ENCODE measurements at regions not wholly inside any gene's neighbourhood (a gene's known extent, or its start where the extent isn't known, plus 50 kb on each side); places are given as distances from the start of the nearest gene placed in this dataset.

- TF ChIP-seq STAT5A (IDR thresholded peaks at IDR 0.05; ENCODE audit: borderline replicate concordance, low read length) (peak; percentile 34; the same call in 1 of the 2 replicates), NR2F6 (CRISPR knock-in tag; IDR thresholded peaks at IDR 0.05) (no peak), GABPB2 (CRISPR knock-in tag; conservative IDR thresholded peaks at IDR 0.05) (no peak), ZNF140 (CRISPR knock-in tag; IDR thresholded peaks at IDR 0.05) (no peak), JUNB (CRISPR knock-in tag; conservative IDR thresholded peaks at IDR 0.05) (0 out of 2 replicates have a peak, but pooled peaks have one; percentile 48), NFRKB (IDR thresholded peaks at IDR 0.05; ENCODE audit: low read depth) (no peak), ZNF408 (CRISPR knock-in tag; IDR thresholded peaks at IDR 0.05; ENCODE audit: low read depth) (no peak), MAFK (IDR thresholded peaks at IDR 0.05; ENCODE audit: low read length) (peak; percentile 66; the same call in 1 of the 2 replicates), ZNF431 (CRISPR knock-in tag; IDR thresholded peaks at IDR 0.05) (no peak), ZKSCAN1 (IDR thresholded peaks at IDR 0.05; ENCODE audit: low read depth, low read length) (peak; percentile 93; the same call in 1 of the 2 replicates), TAL1 (IDR thresholded peaks at IDR 0.05) (peak; percentile 69), CTCFL (IDR thresholded peaks at IDR 0.05; ENCODE audit: borderline replicate concordance, insufficient read depth, low read depth, low read length, poor library complexity, severe bottlenecking) (no peak), ZNF668 (CRISPR knock-in tag; IDR thresholded peaks at IDR 0.05) (no peak), NFATC3 (IDR thresholded peaks at IDR 0.05) (peak; percentile 99), CREB3L1 (IDR thresholded peaks at IDR 0.05; ENCODE audit: borderline replicate concordance, low read depth) (no peak), SAFB2 (IDR thresholded peaks at IDR 0.05; ENCODE audit: borderline replicate concordance, low read depth, low read length, severe bottlenecking) (no peak), SMARCE1 (IDR thresholded peaks at IDR 0.05) (peak; percentile 99), FOXP1 (CRISPR knock-in tag; IDR thresholded peaks at IDR 0.05) (no peak), HMBOX1 (IDR thresholded peaks at IDR 0.05) (peak; percentile 92), ATF3 (IDR thresholded peaks at IDR 0.05) (peak; percentile 96), ATF3 (CRISPR knock-in tag; conservative IDR thresholded peaks at IDR 0.05) (peak; percentile 45; the same call in 1 of the 2 replicates), ZNF316 (IDR thresholded peaks at IDR 0.05) (peak; percentile 64), ARNT (IDR thresholded peaks at IDR 0.05) (peak; percentile 52 to 88; a peak in 3 of 4 replicates), ZNF512 (tag; IDR thresholded peaks at IDR 0.05) (no peak)
These were observed 325.6 kb downstream of the RRAGC start (continued) for GRCh38 chr1:38533772-38534472.

Measured in K562 (cell line).